Esophagus squamous epithelium (tissue), 4 donors: ENCODE measurements at regions not wholly inside any gene's neighbourhood (a gene's known extent, or its start where the extent isn't known, plus 50 kb on each side); places are given as distances from the start of the nearest gene placed in this dataset.

ENCODE experiments used
- POLR2A ChIP-seq, 4 donors: fragments of 450-650 bp; IDR thresholded peaks; one replicate each; pipeline ENCODE4 v1.6.1; 2017; ENCODE audit warnings: antibody characterized with exemption in 4 of 4, mild to moderate bottlenecking in 4 of 4, moderate library complexity in 3 of 4
- TF ChIP-seq, protein P1 (sequence below), 6 experiments: fragments of 450-650 bp in 4 of 6; fragments of 200-600 bp in 2 of 6; sonication (generic) in 2 of 6; IDR thresholded peaks; one replicate each; pipeline ENCODE4 v1.5.1; 2016 to 2019; ENCODE audit warnings: antibody characterized with exemption in 6 of 6, mild to moderate bottlenecking in 4 of 6, moderate library complexity in 4 of 6

DNA sequence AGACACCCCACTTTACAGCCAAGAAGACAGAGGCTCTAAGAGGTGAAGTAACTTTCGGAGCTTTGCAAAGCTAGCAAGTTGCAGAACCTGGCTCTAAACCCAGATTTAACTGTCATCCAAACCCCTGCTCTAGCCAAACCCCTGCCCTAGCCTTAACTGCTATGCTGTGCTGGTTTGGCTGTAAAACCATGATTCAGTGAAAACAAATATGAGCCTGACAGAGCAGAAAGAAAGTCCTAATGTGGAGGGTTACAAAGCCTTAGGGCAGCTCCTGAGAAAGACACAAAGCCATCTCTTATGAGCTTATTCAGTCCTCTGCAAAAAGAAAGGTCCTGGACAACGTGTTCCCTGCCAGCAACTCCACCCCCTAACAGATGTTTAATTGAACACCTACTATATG is 172.8 kb downstream of the KATNAL1 start:
- TF ChIP-seq POLR2A (IDR thresholded peaks at IDR 0.05): no peak
- TF ChIP-seq, protein P1, sequence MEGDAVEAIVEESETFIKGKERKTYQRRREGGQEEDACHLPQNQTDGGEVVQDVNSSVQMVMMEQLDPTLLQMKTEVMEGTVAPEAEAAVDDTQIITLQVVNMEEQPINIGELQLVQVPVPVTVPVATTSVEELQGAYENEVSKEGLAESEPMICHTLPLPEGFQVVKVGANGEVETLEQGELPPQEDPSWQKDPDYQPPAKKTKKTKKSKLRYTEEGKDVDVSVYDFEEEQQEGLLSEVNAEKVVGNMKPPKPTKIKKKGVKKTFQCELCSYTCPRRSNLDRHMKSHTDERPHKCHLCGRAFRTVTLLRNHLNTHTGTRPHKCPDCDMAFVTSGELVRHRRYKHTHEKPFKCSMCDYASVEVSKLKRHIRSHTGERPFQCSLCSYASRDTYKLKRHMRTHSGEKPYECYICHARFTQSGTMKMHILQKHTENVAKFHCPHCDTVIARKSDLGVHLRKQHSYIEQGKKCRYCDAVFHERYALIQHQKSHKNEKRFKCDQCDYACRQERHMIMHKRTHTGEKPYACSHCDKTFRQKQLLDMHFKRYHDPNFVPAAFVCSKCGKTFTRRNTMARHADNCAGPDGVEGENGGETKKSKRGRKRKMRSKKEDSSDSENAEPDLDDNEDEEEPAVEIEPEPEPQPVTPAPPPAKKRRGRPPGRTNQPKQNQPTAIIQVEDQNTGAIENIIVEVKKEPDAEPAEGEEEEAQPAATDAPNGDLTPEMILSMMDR (IDR thresholded peaks at IDR 0.05): no peak
